Renal cortical epithelial cell (primary cell): ENCODE measurements at regions not wholly inside any gene's neighbourhood (a gene's known extent, or its start where the extent isn't known, plus 50 kb on each side); places are given as distances from the start of the nearest gene placed in this dataset.
"Not testable (repeated sequence)": the region's sequence is repeated elsewhere in the genome, so short reads cannot be mapped to it uniquely, and the experiment has no call there.

Experiments
- DNase-seq: peaks from one replicate; pipeline ENCODE4 v3.0.0-alpha.2; 2011; ENCODE audit warnings: low read depth

DNA sequence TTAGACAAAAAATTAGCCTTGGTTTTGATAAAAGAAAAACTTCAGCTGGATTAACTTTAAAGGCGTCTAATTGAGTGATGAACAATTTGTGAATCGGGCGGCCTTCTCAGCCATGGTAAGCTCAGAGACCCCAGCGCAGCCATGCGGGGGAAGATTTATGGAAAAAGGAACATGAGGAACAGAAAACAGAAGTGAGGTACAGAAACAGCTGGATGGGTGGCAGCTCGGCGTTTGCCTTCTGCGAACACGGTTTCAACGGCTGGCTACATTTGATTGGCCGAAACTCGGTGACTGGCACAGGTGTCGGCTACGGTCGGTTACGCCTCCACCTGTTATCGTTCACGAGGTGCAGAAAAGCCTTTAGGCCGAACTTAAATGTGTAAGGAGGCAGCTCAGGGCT lies 401.4 kb upstream of the FAT1 start:
- DNase-seq: no peak

DNA sequence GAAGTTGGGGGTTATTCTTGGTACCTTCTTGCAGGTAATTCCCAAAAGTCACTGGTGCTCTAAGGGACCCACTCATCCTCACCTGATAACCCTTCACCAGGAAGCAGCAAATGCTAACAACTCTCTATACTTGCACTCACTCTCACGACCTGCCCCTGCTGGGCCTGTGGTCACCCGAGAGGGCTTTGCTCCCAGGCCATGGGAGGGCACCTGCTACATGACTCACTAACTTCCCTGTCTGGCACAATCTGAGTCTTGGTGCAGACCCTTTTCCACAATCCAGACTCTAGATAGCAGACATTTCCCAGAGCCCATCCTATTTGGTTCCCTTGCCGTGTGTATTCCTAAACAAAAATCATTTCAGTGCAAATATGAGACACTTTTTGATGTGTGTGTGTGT lies 403.8 kb upstream of the FAT1 start:
- DNase-seq: no peak

GRCh38 chr4:187128222-187128621 lies 404.6 kb upstream of the FAT1 start:
- peak; percentile 59 for DNase-seq

DNA sequence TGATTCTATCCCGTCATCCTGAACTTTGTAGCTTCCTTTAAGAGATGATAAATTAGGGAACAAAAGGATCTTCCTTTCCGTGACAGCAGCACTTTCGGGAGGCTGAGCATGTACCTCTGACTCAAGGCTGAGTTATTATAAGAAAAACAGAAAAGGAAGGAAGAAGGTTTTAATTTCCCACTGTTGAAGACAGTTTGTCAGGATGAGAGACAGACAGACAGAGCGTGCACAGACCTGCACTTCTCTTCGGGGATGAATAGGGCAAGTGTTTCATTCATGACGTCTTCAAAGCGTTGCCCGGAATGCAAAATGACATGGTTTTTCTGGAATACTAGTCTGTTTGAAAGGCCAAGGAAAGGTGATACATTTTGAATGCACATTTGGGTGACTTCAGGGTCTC lies 405.3 kb upstream of the FAT1 start:
- no peak for DNase-seq

DNA sequence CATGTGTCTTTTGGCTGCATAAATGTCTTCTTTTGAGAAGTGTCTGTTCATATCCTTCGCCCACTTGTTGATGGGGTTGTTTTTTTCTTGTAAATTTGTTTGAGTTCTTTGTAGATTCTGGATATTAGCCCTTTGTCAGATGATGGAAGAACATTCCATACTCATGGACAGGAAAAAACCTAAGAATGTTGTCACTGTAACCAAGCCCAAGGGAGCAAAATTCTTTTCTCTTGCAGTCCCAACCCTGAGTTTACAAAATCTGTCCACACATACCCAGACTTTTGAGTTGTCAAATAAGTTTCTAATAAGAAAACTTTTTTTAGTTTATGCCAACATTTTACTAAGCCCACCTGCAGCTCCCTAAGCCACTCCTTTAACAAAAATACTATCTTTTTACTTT lies 408.2 kb upstream of the FAT1 start:
- not testable (repeated sequence) for DNase-seq

DNA sequence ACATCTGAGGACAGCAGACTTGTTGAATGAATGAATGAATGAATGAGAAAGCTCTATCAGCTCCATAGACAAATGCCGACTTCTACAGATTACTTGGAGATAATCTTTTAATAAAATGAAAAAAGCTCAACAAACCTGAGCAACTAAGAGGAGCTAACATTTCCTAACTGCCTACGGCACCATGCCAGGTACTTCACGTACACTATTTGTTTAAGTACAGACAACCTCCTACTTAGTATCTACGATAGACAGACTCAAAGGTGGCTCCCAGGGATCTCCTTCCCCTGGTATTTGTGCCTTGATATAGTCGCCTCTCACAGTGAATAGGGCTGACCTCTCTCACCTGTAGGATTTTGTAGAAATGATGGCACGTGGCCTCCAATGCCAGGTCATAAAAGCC lies 412.2 kb upstream of the FAT1 start:
- DNase-seq: no peak

GRCh38 chr4:187139141-187139540 lies 415.5 kb upstream of the FAT1 start:
- no peak for DNase-seq

- no peak for DNase-seq
Observed at GRCh38 chr4:187141101-187141500, 417.4 kb upstream of the FAT1 start.

- DNase-seq: no peak
Observed at GRCh38 chr4:187149229-187149945, 425.7 kb upstream of the FAT1 start.

- no peak for DNase-seq
Observed at GRCh38 chr4:187157380-187157958, 433.8 kb upstream of the FAT1 start.

- DNase-seq: no peak
Observed at GRCh38 chr4:187158003-187158402, 434.3 kb upstream of the FAT1 start.

DNA sequence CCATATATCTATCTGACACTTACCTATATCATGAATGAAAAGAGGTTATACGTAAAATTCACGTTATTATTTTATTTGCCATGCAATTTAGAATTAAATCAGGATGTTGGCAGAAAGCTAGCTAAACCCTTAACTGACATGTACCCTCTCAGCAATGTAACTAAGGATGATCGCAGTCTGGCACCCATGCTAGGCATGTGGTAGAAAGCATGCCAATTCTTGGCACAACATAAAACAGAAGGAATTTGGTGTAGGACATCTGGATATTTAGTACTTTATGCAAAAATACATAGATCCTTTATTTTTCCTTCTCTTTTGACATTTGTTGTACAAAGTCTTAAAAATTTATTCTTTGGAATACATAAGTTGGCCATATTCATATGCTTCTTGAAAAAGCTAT lies 436.8 kb upstream of the FAT1 start:
- DNase-seq: no peak

DNA sequence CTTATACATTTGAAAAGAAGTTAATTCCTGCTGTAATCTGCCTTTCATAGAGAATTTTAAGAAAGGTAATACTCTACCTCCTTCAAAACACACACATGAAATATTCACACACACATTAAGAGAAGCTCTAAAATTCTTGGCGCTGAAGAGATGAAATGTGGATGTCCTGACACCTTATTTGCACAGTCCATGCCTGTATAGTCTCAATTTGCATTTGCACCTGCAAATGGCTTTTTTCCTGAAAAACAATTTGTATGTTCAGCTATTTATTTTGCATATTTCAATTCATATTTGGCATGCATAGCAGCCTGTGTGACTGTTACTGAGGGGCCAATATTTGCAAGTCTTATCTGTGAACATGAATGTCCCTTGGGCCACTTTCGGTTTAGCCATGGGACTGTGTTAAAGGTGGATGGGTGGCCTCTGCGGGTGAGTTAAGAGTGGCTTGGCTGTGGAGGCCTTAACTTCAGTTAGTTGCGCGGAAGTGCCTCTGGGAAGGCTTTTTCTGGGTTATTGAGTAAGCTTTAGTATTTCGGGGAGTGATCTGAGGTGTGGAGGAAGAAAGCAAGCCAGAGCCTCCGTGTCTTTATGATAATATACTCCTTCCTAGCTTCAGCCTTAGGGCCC lies 443.3 kb upstream of the FAT1 start:
- no peak for DNase-seq

DNA sequence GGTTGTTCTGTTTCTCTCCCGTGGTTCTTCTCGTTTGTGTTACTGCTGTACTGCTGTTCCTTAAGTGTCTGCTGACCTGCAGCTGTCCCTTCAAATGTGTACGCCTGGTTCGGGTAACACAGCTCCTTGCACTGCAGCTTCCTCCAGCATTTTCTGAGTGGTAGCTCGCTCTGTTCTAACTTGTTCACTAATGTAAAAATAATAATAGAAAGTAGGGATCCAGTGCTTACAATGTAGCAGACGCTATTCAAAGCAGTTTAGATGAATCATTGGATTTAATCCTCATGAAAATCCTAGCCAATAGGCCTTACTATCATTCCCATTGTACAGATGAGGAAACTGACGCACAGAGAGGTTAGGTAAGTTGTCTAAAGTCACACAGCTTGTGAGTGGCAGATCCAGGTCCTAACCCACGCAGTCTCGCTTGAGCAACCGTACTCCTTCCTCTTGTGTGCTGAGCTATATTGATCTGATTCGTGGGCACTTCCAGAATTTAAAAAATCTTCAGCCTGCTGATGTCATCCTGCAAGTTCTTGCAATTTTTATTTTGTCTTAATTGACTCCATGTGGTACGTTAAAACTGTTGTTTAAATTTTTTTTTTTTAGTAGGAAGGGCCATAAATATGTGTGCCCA lies 448.2 kb upstream of the FAT1 start:
- peak; percentile 11 for DNase-seq

GRCh38 chr4:187172340-187172761 lies 448.7 kb upstream of the FAT1 start:
- DNase-seq: peak; percentile 10

DNA sequence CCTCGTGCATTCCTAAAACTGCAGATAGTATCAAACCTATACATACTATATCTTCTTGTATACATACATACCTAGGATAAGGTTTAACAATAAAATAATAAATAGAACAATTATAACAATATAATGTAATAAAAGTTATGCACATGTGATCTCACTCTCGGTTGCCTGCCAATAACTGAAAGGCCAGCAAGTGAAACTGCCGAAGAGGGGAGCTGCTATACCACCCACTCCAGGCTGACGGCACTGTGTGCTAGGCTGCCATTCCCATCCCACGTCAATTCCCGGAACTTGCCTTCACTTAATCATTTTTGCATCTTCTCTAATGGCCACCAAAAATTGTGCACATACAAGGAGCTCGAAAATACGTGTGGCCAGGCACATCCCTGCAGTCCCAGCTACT lies 451.1 kb upstream of the FAT1 start:
- no peak for DNase-seq

DNA sequence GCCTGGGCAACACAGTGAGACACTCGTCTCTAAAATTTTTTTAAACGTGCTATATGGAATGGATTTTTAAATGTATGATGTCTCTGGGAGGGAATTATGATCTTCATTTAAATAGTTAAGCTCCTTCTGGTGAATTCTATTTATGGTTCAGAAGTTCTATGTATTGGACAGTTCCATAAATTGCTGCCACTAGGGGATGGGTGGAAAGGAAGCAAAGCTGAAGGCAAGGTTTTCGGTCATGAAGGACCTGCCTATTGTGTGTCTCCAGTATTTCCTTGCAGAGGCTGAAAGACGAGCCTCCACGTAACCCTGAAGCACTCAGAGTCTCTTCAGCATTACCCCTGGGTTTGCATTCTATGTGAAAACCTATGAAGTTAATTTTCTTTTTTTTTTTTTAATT lies 451.5 kb upstream of the FAT1 start:
- DNase-seq: no peak

GRCh38 chr4:187176261-187176910 lies 452.7 kb upstream of the FAT1 start:
- DNase-seq: no peak

DNA sequence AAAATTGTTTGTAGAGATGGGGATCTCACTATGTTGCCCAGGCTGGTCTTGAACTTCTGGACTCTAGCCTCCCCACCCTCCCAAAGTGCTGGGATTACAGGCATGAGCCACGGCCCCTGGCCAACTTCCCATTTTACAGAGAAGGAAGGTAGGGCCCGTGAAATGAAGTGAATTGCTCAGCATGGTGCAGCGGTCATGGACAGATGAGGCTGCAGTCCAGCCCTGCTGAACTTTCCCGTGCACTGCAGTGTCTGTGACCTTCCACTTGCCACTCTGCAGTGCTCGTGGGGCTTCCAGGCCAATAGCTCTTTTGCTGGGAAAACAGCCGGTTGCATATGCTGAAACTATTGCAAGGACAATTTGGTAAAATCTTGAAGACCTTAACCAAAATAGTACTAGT lies 454.4 kb upstream of the FAT1 start:
- DNase-seq: no peak

DNA sequence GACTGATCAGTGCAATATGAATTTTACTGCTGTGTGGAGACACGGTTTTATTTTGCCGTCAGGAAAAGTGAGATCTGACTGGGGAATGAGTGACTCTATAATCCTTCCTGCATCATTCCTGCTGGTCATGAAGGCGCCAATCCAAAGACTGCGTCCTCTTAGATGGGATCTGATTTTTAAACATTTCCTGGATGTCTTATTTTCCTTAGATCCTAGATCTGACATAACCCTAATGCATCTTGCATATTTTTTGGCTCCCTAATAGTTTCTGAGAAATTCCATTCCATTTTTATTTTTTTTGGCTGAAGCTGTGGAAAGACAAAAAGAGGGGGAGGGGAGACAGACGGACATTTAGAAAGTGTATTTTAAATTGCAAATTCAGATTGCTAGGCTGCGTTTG lies 454.9 kb upstream of the FAT1 start:
- DNase-seq: no peak

GRCh38 chr4:187179086-187180058 lies 455.7 kb upstream of the FAT1 start:
- no peak for DNase-seq
